A549 (cell line): ENCODE measurements at regions not wholly inside any gene's neighbourhood (a gene's known extent, or its start where the extent isn't known, plus 50 kb on each side); places are given as distances from the start of the nearest gene placed in this dataset.

ENCODE experiments used
- ATAC-seq, 2 experiments: fragments of 200-7000 bp in 1 of 2; fragments of >200 bp in 1 of 2; cut with Nextera tagmentation in 1 of 2; cut with Tn5 transposase in 1 of 2; 3 replicates each; pipeline versions ENCODE4 v1.8.0 to v1.9.1; 2018 to 2020; ENCODE audit warnings: mild to moderate bottlenecking in 1 of 2, moderate library complexity in 1 of 2
- CTCF ChIA-PET: fragments of 300-600 bp; sonication (Branson Sonifier 250); formaldehyde crosslinking; extraction: SDS; loops from one replicate; lab custom pipeline; 2021; ENCODE audit warnings: antibody characterized with exemption, inconsistent platforms; lab: Yijun Ruan, JAX
- POLR2A ChIA-PET: fragments of 350-600 bp; formaldehyde crosslinking; extraction: SDS; loops from one replicate; lab custom pipeline; 2021; ENCODE audit warnings: antibody characterized with exemption, inconsistent platforms; lab: Yijun Ruan, JAX
- DNase-seq, 2 experiments: peaks; one replicate each; pipeline versions ENCODE4 v3.0.0 to v3.0.0-alpha.2; 2011 to 2016; ENCODE audit warnings: low read depth in 1 of 2, low spot score in 1 of 2
- FAIRE-seq: peaks from 2 replicates; lab custom pipeline; 2011; peaks lifted over from hg19 to GRCh38; lab: Jason Lieb, UNC
- H3K27ac ChIP-seq, 2 experiments: fragments of >200 bp; sonication (Bioruptor Twin); formaldehyde crosslinking; 3 replicates each; pipeline ENCODE4 v1.5.1; 2016 to 2017
- H3K4me1 ChIP-seq: fragments of >200 bp; sonication (Bioruptor Twin); formaldehyde crosslinking; 3 replicates; pipeline ENCODE4 v1.6.1; 2016
- H3K4me2 ChIP-seq: fragments of >200 bp; sonication (Bioruptor Twin); formaldehyde crosslinking; 3 replicates; pipeline ENCODE4 v1.6.1; 2016
- H3K4me3 ChIP-seq: fragments of >200 bp; sonication (Bioruptor Twin); formaldehyde crosslinking; 3 replicates; pipeline ENCODE4 v1.5.1; 2016
- H3K9me3 ChIP-seq: fragments of >200 bp; sonication (Bioruptor Twin); formaldehyde crosslinking; 3 replicates; pipeline ENCODE4 v1.6.1; 2016
- CHD2 ChIP-seq: fragments of 150-350 bp; IDR thresholded peaks from 2 replicates; pipeline ENCODE4 v1.6.1; 2014; ENCODE audit warnings: low read length; ENCODE audit not compliant: partially characterized antibody
- EP300 ChIP-seq, 2 experiments: fragments of >200 bp; sonication (Bioruptor Twin); formaldehyde crosslinking; IDR thresholded peaks; 2 replicates in 1 of 2; 3 replicates in 1 of 2; pipeline ENCODE4 v1.6.1; 2016 to 2017
- FOSL2 ChIP-seq, 2 experiments: fragments of 450-650 bp in 1 of 2; fragments of >200 bp in 1 of 2; sonication (Bioruptor Twin) in 1 of 2; formaldehyde crosslinking; IDR thresholded peaks; 2 replicates each; pipeline versions ENCODE4 v1.5.0 to v1.6.1; 2016 to 2020; ENCODE audit warnings: mild to moderate bottlenecking in 1 of 2, moderate library complexity in 1 of 2
- GATA3 ChIP-seq: IDR thresholded peaks from 2 replicates; pipeline ENCODE4 v1.6.1; 2012; ENCODE audit warnings: borderline replicate concordance
- HEYL ChIP-seq: fragments of 250-450 bp; sonication (Bioruptor Pico); IDR thresholded peaks from 2 replicates; pipeline ENCODE4 v1.8.0; 2021; ENCODE audit warnings: mild to moderate bottlenecking, moderate library complexity
- JUNB ChIP-seq: fragments of >200 bp; sonication (Bioruptor Twin); formaldehyde crosslinking; IDR thresholded peaks from 2 replicates; pipeline ENCODE4 v1.6.1; 2016
- NR3C1 ChIP-seq: fragments of >200 bp; sonication (Bioruptor Twin); formaldehyde crosslinking; IDR thresholded peaks from 3 replicates; pipeline ENCODE4 v1.6.1; 2017
- RAD21 ChIP-seq, 2 experiments: fragments of >200 bp in 1 of 2; sonication (Bioruptor Twin) in 1 of 2; formaldehyde crosslinking in 1 of 2; IDR thresholded peaks in 1 of 2; conservative IDR thresholded peaks in 1 of 2; 2 replicates in 1 of 2; 3 replicates in 1 of 2; pipeline ENCODE4 v1.6.1; 2012 to 2018; ENCODE audit warnings: inconsistent platforms in 1 of 2
- RCOR1 ChIP-seq: fragments of 150-350 bp; IDR thresholded peaks from 2 replicates; pipeline ENCODE4 v1.6.1; 2014; ENCODE audit warnings: antibody characterized with exemption, low read length, low read depth
- RFX5 ChIP-seq: fragments of 450-650 bp; IDR thresholded peaks from 2 replicates; pipeline ENCODE4 v1.7.1; 2014; ENCODE audit warnings: antibody characterized with exemption, mild to moderate bottlenecking, moderate library complexity
- RNF2 ChIP-seq: fragments of 200-600 bp; sonication (generic); IDR thresholded peaks from 2 replicates; pipeline ENCODE4 v1.6.1; 2016; ENCODE audit warnings: low read depth, mild to moderate bottlenecking, antibody characterized with exemption, moderate library complexity, borderline replicate concordance
- WGBS: methylation state at CpG from one replicate; pipeline ENCODE4 v1.1.6; 2017; ENCODE audit errors: missing lambda C conversion rate; 5-methylcytosine and 5-hydroxymethylcytosine counted together
- TF ChIP-seq, protein P1 (sequence below): fragments of 250-450 bp; sonication (Bioruptor Pico); IDR thresholded peaks from 2 replicates; pipeline ENCODE4 v1.5.0; 2021; ENCODE audit warnings: mild to moderate bottlenecking, moderate library complexity, borderline replicate concordance
- TF ChIP-seq, protein P2 (sequence below): fragments of 250-450 bp; sonication (Bioruptor Pico); IDR thresholded peaks from 2 replicates; pipeline ENCODE4 v1.5.0; 2020; ENCODE audit warnings: low read depth, mild to moderate bottlenecking, moderate library complexity
- TF ChIP-seq, protein P3 (sequence below): fragments of >200 bp; sonication (Bioruptor Twin); formaldehyde crosslinking; IDR thresholded peaks from 3 replicates; pipeline ENCODE4 v1.5.1; 2016
- TF ChIP-seq, protein P4 (sequence below): IDR thresholded peaks from 2 replicates; pipeline ENCODE4 v1.6.1; 2012
- TF ChIP-seq, protein P5 (sequence below): fragments of 150-350 bp; IDR thresholded peaks from 2 replicates; pipeline ENCODE4 v1.6.1; 2014; ENCODE audit warnings: low read depth, mild to moderate bottlenecking, low read length
- TF ChIP-seq, protein P6 (sequence below): fragments of 450-650 bp; IDR thresholded peaks from 2 replicates; pipeline ENCODE4 v1.6.1; 2014; ENCODE audit warnings: antibody characterized with exemption

DNA sequence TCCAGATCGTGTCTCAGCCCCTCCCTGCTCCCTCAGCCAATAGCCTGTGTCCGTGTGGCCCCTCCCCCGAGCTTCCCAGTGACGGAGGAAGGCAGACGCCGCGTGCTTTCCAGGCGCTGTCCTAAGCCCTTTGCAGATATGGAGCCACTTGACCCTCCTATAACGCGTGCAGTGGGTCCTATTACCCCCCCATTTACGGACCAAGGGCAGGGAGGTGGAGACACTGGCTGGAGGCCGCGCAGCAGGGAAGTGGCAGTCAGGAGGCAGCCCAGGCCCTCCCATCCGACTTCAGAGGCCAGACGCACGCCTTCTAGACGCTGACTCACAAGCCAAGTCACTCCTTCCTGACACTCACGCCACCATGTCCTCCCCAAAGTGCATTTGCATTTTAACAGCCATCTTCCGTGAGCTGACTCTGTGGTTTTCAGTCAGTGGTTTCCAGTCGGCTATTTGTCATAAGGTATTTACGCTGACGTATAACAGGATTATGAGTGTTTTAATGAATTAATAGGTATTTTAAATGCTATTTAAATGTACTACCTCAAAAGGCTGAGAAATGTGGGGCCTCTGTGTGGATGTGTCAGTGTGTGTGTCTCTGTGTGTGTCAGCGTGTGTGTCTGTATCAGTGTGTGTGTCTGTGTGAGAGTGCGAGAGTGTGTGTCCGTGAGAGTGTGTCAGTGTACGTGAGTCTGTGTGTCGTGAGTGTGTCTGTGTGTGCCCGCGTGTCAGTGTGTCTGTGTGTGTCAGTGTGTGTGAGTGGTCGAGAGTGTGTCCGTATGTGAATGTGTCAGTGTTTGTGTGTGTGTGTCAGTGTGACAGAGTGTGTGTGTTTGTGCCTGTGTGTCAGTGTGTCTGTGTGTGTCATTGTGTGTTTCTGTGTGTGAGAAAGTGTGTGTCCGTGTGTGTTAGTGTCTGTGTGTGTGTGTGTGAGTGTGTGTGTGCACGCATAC lies 92.0 kb upstream of the INSIG1 start (continued):
- peak; percentile 37; the same call in 1 of the 2 replicates for TF ChIP-seq GATA3

DNA sequence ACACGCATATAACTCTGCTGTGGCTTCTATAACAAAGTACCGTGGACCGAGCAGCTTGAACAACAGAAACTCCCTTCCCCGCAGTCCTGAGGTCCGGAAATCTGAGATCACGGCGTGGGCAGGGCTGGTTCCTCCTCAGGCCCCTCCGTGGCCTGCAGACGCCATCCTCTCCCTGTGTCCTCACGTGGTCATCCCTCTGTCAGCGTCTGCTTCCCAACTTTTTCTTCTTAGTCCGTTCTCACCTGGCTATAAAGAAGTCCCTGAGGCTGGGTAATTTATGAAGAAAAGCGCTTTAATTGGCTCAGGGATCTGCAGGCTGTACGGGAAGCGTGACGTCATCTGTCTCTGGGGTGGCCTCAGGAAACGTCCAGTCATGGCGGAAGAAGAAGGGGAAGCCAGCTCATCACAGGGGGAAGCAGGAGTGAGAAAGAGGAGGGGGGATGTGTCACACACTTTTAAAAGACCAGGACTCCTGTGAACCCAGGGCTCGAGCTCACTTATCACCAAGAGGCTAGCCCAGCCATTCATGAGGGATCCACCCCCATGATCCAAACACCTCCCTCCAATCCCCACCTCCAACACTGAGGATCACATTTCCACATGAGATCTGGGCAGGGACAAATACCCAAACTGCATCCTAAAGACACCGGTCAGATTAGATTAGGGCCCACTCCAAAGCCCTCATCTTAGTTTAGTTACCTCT lies 91.2 kb upstream of the INSIG1 start:
- H3K9me3 ChIP-seq = no peaks in the 10 kb centered on the region
- H3K4me1 ChIP-seq = peaks cover 21% of the 10 kb centered on the region
- 85% methylated on average over 20 of the region's 20 CpGs for WGBS
- no peak overlapping the region for H3K4me3 ChIP-seq
- POLR2A ChIA-PET = no interaction called here
- CTCF ChIA-PET = interaction anchor here (1.5 kb wide), 1 partner anchor 139 kb away, joined by 3 read pairs; no protein-coding TSS in a partner anchor
- DNase-seq (no peak), FAIRE-seq (no peak), ATAC-seq (no peak)
- peak overlapping the region; percentile 73 for H3K4me2 ChIP-seq
- peak overlapping the region; percentile 69 to 84; a peak in 4 of 6 replicates for H3K27ac ChIP-seq
- TF ChIP-seq RFX5 (peak; percentile 75; the same call in 1 of the 2 replicates), GATA3 (no peak)

DNA sequence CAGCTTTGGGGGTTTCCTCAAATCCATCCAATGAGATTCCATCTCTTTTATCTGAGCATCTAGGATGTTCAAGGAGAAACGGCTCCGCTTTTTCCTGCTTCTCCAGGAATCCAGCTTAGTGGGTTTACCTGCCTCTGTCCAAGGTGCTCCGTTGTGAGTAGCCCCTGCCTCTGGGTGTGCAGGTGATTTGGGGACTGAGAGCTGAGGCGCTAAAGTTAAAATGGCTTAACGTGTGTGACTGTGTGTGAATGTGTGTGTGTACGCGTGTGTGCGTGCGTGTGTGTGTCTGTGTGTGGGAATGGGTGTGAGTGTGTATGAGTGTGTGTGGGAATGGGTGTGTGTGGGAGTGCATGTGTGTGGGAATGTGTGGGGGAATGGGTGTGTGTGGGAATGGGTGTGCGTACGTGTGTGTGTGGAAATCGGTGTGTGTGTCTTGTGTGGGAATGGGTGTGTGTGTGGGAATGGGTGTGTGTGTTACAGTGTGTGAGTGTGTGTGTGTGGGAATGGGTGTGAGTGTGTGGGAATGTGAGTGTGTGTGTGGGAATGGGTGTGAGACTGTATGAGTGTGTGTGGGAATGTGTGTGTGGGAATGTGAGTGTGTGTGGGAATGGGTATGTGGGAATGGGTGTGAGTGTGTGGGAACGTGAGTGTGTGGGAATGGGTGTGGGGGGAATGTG lies 90.2 kb upstream of the INSIG1 start:
- TF ChIP-seq, protein P1, sequence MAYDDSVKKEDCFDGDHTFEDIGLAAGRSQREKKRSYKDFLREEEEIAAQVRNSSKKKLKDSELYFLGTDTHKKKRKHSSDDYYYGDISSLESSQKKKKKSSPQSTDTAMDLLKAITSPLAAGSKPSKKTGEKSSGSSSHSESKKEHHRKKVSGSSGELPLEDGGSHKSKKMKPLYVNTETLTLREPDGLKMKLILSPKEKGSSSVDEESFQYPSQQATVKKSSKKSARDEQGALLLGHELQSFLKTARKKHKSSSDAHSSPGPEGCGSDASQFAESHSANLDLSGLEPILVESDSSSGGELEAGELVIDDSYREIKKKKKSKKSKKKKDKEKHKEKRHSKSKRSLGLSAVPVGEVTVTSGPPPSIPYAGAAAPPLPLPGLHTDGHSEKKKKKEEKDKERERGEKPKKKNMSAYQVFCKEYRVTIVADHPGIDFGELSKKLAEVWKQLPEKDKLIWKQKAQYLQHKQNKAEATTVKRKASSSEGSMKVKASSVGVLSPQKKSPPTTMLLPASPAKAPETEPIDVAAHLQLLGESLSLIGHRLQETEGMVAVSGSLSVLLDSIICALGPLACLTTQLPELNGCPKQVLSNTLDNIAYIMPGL (CRISPR knock-in tag) = no peak
- TF ChIP-seq RAD21 (conservative IDR thresholded peaks at IDR 0.05 in 1 of 2, IDR thresholded peaks at IDR 0.05 in 1 of 2) (no peak), EP300 (IDR thresholded peaks at IDR 0.05) (no peak), FOSL2 (IDR thresholded peaks at IDR 0.05) (no peak), FOSL2 (CRISPR knock-in tag; IDR thresholded peaks at IDR 0.05) (no peak), NR3C1 (no peak), RCOR1 (no peak), JUNB (no peak), CHD2 (no peak), RNF2 (no peak), HEYL (CRISPR knock-in tag) (no peak)
- TF ChIP-seq, protein P2, sequence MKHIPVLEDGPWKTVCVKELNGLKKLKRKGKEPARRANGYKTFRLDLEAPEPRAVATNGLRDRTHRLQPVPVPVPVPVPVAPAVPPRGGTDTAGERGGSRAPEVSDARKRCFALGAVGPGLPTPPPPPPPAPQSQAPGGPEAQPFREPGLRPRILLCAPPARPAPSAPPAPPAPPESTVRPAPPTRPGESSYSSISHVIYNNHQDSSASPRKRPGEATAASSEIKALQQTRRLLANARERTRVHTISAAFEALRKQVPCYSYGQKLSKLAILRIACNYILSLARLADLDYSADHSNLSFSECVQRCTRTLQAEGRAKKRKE (CRISPR knock-in tag) = no peak
- TF ChIP-seq, protein P3, sequence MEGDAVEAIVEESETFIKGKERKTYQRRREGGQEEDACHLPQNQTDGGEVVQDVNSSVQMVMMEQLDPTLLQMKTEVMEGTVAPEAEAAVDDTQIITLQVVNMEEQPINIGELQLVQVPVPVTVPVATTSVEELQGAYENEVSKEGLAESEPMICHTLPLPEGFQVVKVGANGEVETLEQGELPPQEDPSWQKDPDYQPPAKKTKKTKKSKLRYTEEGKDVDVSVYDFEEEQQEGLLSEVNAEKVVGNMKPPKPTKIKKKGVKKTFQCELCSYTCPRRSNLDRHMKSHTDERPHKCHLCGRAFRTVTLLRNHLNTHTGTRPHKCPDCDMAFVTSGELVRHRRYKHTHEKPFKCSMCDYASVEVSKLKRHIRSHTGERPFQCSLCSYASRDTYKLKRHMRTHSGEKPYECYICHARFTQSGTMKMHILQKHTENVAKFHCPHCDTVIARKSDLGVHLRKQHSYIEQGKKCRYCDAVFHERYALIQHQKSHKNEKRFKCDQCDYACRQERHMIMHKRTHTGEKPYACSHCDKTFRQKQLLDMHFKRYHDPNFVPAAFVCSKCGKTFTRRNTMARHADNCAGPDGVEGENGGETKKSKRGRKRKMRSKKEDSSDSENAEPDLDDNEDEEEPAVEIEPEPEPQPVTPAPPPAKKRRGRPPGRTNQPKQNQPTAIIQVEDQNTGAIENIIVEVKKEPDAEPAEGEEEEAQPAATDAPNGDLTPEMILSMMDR = no peak
- TF ChIP-seq, protein P4, sequence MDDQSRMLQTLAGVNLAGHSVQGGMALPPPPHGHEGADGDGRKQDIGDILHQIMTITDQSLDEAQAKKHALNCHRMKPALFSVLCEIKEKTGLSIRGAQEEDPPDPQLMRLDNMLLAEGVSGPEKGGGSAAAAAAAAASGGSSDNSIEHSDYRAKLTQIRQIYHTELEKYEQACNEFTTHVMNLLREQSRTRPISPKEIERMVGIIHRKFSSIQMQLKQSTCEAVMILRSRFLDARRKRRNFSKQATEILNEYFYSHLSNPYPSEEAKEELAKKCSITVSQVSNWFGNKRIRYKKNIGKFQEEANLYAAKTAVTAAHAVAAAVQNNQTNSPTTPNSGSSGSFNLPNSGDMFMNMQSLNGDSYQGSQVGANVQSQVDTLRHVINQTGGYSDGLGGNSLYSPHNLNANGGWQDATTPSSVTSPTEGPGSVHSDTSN = no peak
- TF ChIP-seq, protein P5, sequence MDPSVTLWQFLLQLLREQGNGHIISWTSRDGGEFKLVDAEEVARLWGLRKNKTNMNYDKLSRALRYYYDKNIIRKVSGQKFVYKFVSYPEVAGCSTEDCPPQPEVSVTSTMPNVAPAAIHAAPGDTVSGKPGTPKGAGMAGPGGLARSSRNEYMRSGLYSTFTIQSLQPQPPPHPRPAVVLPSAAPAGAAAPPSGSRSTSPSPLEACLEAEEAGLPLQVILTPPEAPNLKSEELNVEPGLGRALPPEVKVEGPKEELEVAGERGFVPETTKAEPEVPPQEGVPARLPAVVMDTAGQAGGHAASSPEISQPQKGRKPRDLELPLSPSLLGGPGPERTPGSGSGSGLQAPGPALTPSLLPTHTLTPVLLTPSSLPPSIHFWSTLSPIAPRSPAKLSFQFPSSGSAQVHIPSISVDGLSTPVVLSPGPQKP = no peak
- TF ChIP-seq, protein P6, sequence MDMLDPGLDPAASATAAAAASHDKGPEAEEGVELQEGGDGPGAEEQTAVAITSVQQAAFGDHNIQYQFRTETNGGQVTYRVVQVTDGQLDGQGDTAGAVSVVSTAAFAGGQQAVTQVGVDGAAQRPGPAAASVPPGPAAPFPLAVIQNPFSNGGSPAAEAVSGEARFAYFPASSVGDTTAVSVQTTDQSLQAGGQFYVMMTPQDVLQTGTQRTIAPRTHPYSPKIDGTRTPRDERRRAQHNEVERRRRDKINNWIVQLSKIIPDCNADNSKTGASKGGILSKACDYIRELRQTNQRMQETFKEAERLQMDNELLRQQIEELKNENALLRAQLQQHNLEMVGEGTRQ = no peak
- Histone ChIP-seq H3K9me3 (no peaks in the 10 kb centered on the region), H3K4me2 (no peak overlapping the region), H3K4me1 (peaks cover 21% of the 10 kb centered on the region), H3K27ac (peak overlapping the region in 1 of 2 experiments; percentile 84; a peak in 2 of 6 replicates), H3K4me3 (no peak overlapping the region)
- POLR2A ChIA-PET = no interaction called here
- DNase-seq = no peak
- CTCF ChIA-PET = interaction anchor here (0.7 to 1.5 kb wide), 2 partner anchors 138 to 150 kb away, joined by 3 read pairs; no protein-coding TSS in a partner anchor
- ATAC-seq = no peak
- 74% methylated on average over 13 of the region's 13 CpGs for WGBS
- no peak for FAIRE-seq
